Stimulated activated CD4-positive, alpha-beta T cell treated with anti-CD3 and anti-CD28 coated beads, Interleukin-12 subunit alpha, Interleukin-12 subunit beta, amount 100 ng/mL, for 48 hours (primary cell): ENCODE measurements at regions not wholly inside any gene's neighbourhood (a gene's known extent, or its start where the extent isn't known, plus 50 kb on each side); places are given as distances from the start of the nearest gene placed in this dataset.
"Not testable (repeated sequence)": the region's sequence is repeated elsewhere in the genome, so short reads cannot be mapped to it uniquely, and the experiment has no call there.

ENCODE experiments used
- DNase-seq, 3 donors: peaks; one replicate each; pipeline ENCODE4 v3.0.0-alpha.2; 2020; ENCODE audit warnings: low read depth in 2 of 3, low spot score in 1 of 3

- not testable (repeated sequence) for DNase-seq
Observed at GRCh38 chr1:121001090-121001726, 111.6 kb downstream of the PPIAL4A start.

GRCh38 chr1:121003230-121003629 lies 113.7 kb downstream of the PPIAL4A start:
- DNase-seq, result not testable (repeated sequence)

DNA sequence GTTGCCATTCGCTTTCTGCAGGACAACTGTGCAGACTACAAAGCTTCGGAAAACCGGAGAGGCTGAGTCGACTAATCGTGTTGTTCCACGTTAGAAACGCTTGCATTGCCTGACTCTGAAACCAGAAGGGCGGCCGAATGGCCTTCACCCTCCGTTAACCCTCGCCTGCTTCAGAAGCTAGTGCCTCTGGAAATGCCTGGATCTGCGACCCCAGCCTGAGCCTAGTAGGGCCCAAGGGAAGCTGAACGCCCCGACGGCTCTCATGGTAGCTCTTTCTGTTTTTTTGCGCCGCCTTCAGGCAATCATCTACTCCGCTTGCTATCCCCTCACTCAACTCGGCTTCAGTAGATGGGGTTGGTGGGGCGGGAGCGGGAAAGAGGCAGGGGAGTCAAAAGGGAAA lies 117.3 kb downstream of the PPIAL4A start:
- DNase-seq, result not testable (repeated sequence)

DNA sequence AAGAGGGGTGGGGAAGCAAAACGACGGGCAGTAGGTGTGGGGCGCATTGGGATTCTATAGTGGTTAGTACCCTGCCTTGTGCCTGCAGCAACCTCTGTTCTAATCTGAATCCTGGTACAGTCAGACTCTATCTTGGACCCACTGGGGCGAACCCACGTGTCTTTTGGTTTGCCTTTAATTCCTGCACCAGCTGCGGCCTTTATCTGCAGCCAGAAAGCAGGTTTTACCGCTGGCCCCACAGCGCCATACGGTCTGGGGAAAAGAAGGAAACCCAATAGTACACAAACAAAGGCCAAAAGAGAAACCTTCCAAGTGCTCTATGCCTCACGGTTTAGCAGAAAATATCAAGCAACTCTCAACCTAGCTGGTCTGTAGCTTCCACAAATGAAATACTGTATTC lies 118.2 kb downstream of the PPIAL4A start:
- DNase-seq, result not testable (repeated sequence)

GRCh38 chr1:121008512-121009215 lies 119.1 kb downstream of the PPIAL4A start:
- DNase-seq, result not testable (repeated sequence)

- peak; percentile 21 to 58 (median 57) for DNase-seq
Observed at GRCh38 chr1:121009216-121010057, 119.9 kb downstream of the PPIAL4A start.

- not testable (repeated sequence) for DNase-seq
Observed at GRCh38 chr1:121010141-121010540, 120.6 kb downstream of the PPIAL4A start.

DNA sequence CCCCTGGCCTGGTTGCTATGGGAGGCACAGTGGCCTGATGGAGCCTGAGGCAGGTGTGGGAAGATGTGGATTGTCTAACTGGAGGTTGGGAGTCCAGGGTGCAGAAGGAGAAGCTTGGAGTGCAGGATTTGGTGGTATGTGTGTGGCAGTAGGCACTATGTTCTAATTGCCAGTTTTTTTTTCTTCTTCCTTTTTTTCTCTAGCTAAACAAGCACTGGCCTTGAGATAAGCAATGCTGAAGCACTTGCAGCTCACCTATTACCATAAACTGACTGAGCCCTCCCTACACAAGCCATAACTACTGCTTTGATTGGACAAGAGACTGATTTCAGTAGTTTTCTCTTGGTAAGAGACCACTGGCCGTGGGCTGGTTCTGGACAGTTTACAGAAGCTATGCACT lies 123.6 kb downstream of the PPIAL4A start:
- not testable (repeated sequence) for DNase-seq

GRCh38 chr1:121016182-121017028 lies 126.8 kb downstream of the PPIAL4A start:
- DNase-seq, result peak; percentile 26 to 68 (median 39)

DNA sequence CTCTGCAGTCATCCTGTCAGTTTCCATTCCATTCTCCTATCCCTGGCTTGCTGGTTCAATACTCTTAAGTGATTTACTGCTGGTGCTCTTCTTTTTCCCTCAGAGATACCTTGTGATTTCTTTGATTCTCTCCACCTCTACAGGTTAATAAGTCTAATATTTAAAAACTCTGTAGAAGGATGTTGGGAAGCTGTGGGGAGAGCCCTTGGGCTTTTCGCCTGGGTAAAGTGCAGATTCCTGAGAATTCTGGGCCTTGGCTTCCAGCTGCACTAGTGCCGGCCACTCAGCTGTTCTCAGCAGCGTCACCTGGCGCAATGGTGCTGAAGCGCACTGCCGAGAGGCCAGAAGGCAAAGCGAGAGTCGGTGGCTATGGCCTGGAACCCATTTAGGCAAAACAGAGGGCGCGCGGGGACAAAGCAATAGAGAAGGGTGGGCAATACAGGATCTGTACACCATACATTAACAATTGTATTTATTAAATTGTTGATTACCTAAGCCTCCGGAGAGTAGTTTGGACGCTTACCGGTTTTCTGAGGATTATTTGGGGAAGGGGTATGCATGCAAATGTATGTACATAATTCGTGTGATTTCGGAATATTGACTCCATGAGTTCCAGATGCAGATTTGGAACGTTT lies 130.3 kb downstream of the PPIAL4A start:
- DNase-seq, result not testable (repeated sequence)

- peak; percentile 37 to 70 (median 46) for DNase-seq
Observed at GRCh38 chr1:121020350-121021236, 131.0 kb downstream of the PPIAL4A start.

GRCh38 chr1:121021716-121022115 lies 132.1 kb downstream of the PPIAL4A start:
- DNase-seq, result not testable (repeated sequence)

DNA sequence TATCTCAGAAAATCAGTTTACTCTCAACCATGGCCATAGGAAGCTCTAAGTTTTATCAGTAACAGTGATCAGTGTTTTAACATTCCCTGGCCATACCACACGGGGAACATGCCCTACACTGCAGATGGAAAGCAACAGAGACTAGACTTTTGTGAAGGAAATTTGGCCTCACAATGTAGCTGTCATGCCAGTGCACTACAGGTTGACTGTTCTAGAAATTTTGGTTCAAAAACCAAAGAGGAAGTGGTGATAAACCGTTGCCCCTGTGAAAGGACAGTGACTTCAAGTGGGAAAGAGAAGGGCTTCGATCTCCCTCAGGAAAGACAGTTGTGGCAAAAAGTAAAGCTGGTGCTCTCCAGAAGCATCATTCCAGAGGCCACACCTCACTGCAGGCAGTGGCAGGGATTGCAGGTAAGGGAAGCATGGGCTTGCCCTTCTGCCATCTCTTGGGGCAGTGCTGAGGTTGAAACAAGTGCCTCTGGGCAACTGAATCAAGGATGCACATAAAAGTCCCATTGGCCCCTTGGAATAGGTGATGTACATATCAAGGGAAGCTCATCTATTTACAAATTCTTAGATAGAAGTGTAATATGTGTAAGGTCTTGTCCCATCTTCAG lies 143.4 kb downstream of the PPIAL4A start:
- DNase-seq, result not testable (repeated sequence)

DNA sequence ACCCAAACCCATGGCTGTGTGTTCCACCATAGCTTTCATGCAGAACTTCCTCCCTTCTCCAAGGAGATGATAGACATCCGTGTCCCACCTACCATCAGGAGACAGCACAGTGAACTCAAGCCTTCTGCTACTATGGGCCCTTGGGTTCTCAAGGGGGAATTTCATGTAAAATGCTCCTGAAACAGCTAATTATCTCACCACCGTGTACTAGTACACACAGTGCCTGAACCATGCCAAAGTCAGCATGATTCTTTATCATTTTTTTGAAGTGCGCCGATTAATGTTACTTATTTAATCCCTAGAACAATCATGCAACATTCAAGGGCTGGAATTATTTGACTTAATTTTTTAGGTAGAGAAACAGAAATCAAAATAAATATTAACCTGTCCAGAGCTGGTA lies 147.2 kb downstream of the PPIAL4A start:
- not testable (repeated sequence) for DNase-seq

GRCh38 chr1:121040974-121041373 lies 143.2 kb downstream of the FAM72B start:
- not testable (repeated sequence) for DNase-seq

GRCh38 chr1:121041497-121041896 lies 142.6 kb downstream of the FAM72B start:
- DNase-seq, result not testable (repeated sequence)

GRCh38 chr1:121042882-121043281 lies 141.3 kb downstream of the FAM72B start:
- DNase-seq, result not testable (repeated sequence)

DNA sequence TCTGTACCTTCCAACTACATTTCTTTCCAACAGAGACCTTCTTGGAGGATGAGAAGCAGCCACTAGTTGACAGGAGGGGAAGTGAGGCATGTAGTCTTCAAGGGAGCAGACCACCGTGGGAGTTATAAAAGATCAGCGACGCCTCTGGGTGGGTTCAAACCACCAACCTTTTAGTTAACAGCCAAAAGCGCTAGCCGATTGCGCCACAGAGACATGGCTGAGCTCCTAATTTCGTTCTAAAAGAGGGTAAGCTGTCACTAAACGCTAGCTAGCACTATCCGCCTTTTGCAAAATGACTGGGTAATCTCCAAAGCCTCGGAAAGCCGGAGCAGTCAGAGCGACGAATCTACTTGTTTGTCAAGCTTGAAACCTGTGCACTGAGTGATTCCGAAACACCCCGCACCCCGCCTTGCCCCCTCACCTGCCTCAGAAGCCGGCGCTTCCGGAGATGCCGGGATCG lies 135.8 kb downstream of the FAM72B start:
- DNase-seq, result peak; percentile 15 to 27 (median 15)
